H1 (cell line): ENCODE measurements at regions not wholly inside any gene's neighbourhood (a gene's known extent, or its start where the extent isn't known, plus 50 kb on each side); places are given as distances from the start of the nearest gene placed in this dataset.

ENCODE experiments used
- CTCF ChIA-PET: fragments of 300-600 bp; sonication (Branson Sonifier 250); formaldehyde crosslinking; loops from one replicate; lab custom pipeline; 2021; ENCODE audit not compliant: partially characterized antibody; lab: Charles Lee
- POLR2A ChIA-PET: fragments of 300-600 bp; sonication (Branson Sonifier 250); formaldehyde crosslinking; loops from one replicate; lab custom pipeline; 2021; ENCODE audit warnings: inconsistent platforms; ENCODE audit not compliant: partially characterized antibody; lab: Charles Lee
- DNase-seq, 2 experiments: peaks; one replicate each; pipeline versions ENCODE4 v3.0.0 to v3.0.0-alpha.2; 2010 to 2022; ENCODE audit warnings: low spot score in 2 of 2, low read depth in 1 of 2, mixed read lengths in 1 of 2
- FAIRE-seq: peaks from 2 replicates; lab custom pipeline; 2011; peaks lifted over from hg19 to GRCh38; lab: Jason Lieb, UNC
- H2AFZ ChIP-seq: 2 replicates; pipeline ENCODE4 v1.8.1; 2012; ENCODE audit warnings: low read length, inconsistent platforms
- H2AK5ac ChIP-seq: 2 replicates; pipeline ENCODE4 v1.6.1; 2013; ENCODE audit warnings: low read depth, low read length
- H2BK120ac ChIP-seq: replicated peaks from 2 replicates; pipeline ENCODE3; 2013; ENCODE audit warnings: low read depth, low read length, inconsistent platforms
- H2BK12ac ChIP-seq: 2 replicates; pipeline ENCODE4 v1.6.1; 2013; ENCODE audit warnings: low read depth, low read length
- H2BK15ac ChIP-seq: 2 replicates; pipeline ENCODE4 v1.6.1; 2013; ENCODE audit warnings: low read length
- H2BK20ac ChIP-seq: 2 replicates; pipeline ENCODE4 v1.6.1; 2013; ENCODE audit warnings: low read length
- H2BK5ac ChIP-seq: 2 replicates; pipeline ENCODE4 v1.6.1; 2013; ENCODE audit warnings: low read depth, low read length
- H3K14ac ChIP-seq: 2 replicates; pipeline ENCODE4 v1.6.1; 2013; ENCODE audit warnings: inconsistent platforms; ENCODE audit not compliant: insufficient read length
- H3K18ac ChIP-seq: 2 replicates; pipeline ENCODE4 v1.6.1; 2013; ENCODE audit warnings: low read length; ENCODE audit errors: extremely low read depth
- H3K23ac ChIP-seq: 2 replicates; pipeline ENCODE4 v1.6.1; 2013; ENCODE audit warnings: inconsistent platforms; ENCODE audit not compliant: insufficient read length
- H3K23me2 ChIP-seq: 2 replicates; pipeline ENCODE4 v1.6.1; 2013; ENCODE audit warnings: low read depth, low read length
- H3K27ac ChIP-seq: 2 replicates; pipeline ENCODE4 v1.6.1; 2011; ENCODE audit warnings: low read depth, low read length, inconsistent platforms
- H3K27me3 ChIP-seq, 4 experiments: replicated peaks in 1 of 4; 1 replicate in 1 of 4; 2 replicates in 3 of 4; pipeline versions ENCODE4 v1.6.1 to v1.8.1; 2011 to 2013; ENCODE audit warnings: low read length in 3 of 4, mild to moderate bottlenecking in 3 of 4, inconsistent platforms in 2 of 4, mixed read lengths in 2 of 4, moderate library complexity in 1 of 4; ENCODE audit not compliant: control insufficient read depth in 3 of 4, insufficient read depth in 3 of 4; ENCODE audit errors: extremely low read depth in 1 of 4
- H3K36me3 ChIP-seq, 4 experiments: 2 replicates each; pipeline versions ENCODE4 v1.6.1 to v1.8.1; 2011 to 2013; ENCODE audit warnings: mild to moderate bottlenecking in 4 of 4, low read length in 3 of 4, moderate library complexity in 2 of 4, control low read depth in 1 of 4, inconsistent platforms in 1 of 4; ENCODE audit not compliant: insufficient read depth in 4 of 4, control insufficient read depth in 2 of 4
- H3K4ac ChIP-seq: replicated peaks from 2 replicates; pipeline ENCODE3; 2013; ENCODE audit warnings: low read length, low read depth, mixed read lengths, inconsistent platforms; ENCODE audit not compliant: insufficient read length
- H3K4me1 ChIP-seq, 4 experiments: replicated peaks in 1 of 4; 1 replicate in 1 of 4; 2 replicates in 3 of 4; pipeline versions ENCODE4 v1.6.1 to v1.8.1; 2011 to 2013; ENCODE audit warnings: low read length in 3 of 4, inconsistent platforms in 2 of 4, mixed read lengths in 1 of 4; ENCODE audit not compliant: insufficient read depth in 4 of 4, control insufficient read depth in 3 of 4
- H3K4me2 ChIP-seq, 2 experiments: 2 replicates each; pipeline versions ENCODE4 v1.6.1 to v1.8.1; 2011 to 2013; ENCODE audit warnings: low read depth in 2 of 2, low read length in 2 of 2, control low read depth in 1 of 2, inconsistent platforms in 1 of 2, mild to moderate bottlenecking in 1 of 2; ENCODE audit not compliant: insufficient read depth in 1 of 2
- H3K4me3 ChIP-seq, 4 experiments: fragments of 200-600, 300-600 bp in 1 of 4; sonication (generic), shearing (Covaris generic), sonication (Bioruptor Twin) in 1 of 4; 2 replicates each; pipeline versions ENCODE4 v1.5.1 to v1.8.1; 2011 to 2016; ENCODE audit warnings: low read length in 4 of 4, low read depth in 3 of 4, control low read depth in 2 of 4, inconsistent platforms in 2 of 4, mild to moderate bottlenecking in 2 of 4, mixed read lengths in 1 of 4, moderate library complexity in 1 of 4; ENCODE audit not compliant: insufficient read depth in 2 of 4; ENCODE audit errors: extremely low read depth in 1 of 4
- H3K56ac ChIP-seq: replicated peaks from 2 replicates; pipeline ENCODE3; 2013; ENCODE audit warnings: low read depth, mild to moderate bottlenecking, mixed read lengths, low read length, inconsistent platforms; ENCODE audit not compliant: insufficient read length
- H3K79me1 ChIP-seq: 2 replicates; pipeline ENCODE4 v1.6.1; 2013; ENCODE audit warnings: low read depth, low read length, control low read depth
- H3K79me2 ChIP-seq, 2 experiments: 2 replicates each; pipeline versions ENCODE4 v1.6.1 to v1.8.1; 2012 to 2013; ENCODE audit warnings: low read length in 2 of 2, mild to moderate bottlenecking in 2 of 2, inconsistent platforms in 1 of 2; ENCODE audit not compliant: insufficient read depth in 2 of 2, control insufficient read depth in 1 of 2
- H3K9ac ChIP-seq, 4 experiments: replicated peaks in 1 of 4; 1 replicate in 1 of 4; 2 replicates in 3 of 4; pipeline versions ENCODE4 v1.6.1 to v1.8.1; 2011 to 2013; ENCODE audit warnings: low read depth in 3 of 4, low read length in 3 of 4, control low read depth in 2 of 4, mild to moderate bottlenecking in 2 of 4, moderate library complexity in 2 of 4, inconsistent platforms in 1 of 4; ENCODE audit errors: extremely low read depth in 1 of 4
- H3K9me3 ChIP-seq, 2 experiments: 2 replicates each; pipeline versions ENCODE4 v1.6.1 to v1.8.1; 2012 to 2013; ENCODE audit warnings: mild to moderate bottlenecking in 2 of 2, moderate library complexity in 2 of 2, control low read depth in 1 of 2, inconsistent platforms in 1 of 2, low read depth in 1 of 2, low read length in 1 of 2, mixed read lengths in 1 of 2; ENCODE audit not compliant: insufficient read depth in 2 of 2
- H4K20me1 ChIP-seq, 2 experiments: replicated peaks in 1 of 2; 2 replicates each; pipeline versions ENCODE3 to v1.8.1; 2011 to 2013; ENCODE audit warnings: inconsistent platforms in 2 of 2, low read length in 2 of 2, mild to moderate bottlenecking in 1 of 2; ENCODE audit not compliant: insufficient read depth in 2 of 2, control insufficient read depth in 1 of 2
- H4K5ac ChIP-seq: 2 replicates; pipeline ENCODE4 v1.6.1; 2013; ENCODE audit warnings: low read length, low read depth, mixed read lengths, inconsistent platforms; ENCODE audit not compliant: insufficient read length
- H4K8ac ChIP-seq: 2 replicates; pipeline ENCODE4 v1.8.0; 2013; ENCODE audit warnings: mild to moderate bottlenecking, moderate library complexity, low read length, inconsistent platforms; ENCODE audit not compliant: insufficient read depth; ENCODE audit errors: extremely low read depth
- H4K91ac ChIP-seq: replicated peaks from 2 replicates; pipeline ENCODE3; 2013; ENCODE audit warnings: low read length, mixed read lengths, inconsistent platforms; ENCODE audit not compliant: insufficient read length
- BRCA1 ChIP-seq: IDR thresholded peaks from 2 replicates; pipeline ENCODE4 v1.6.1; 2012; ENCODE audit warnings: low read depth, low read length, improper control_type of control experiment
- JUND ChIP-seq: IDR thresholded peaks from 2 replicates; pipeline ENCODE4 v1.6.1; 2011; ENCODE audit warnings: mild to moderate bottlenecking, improper control_type of control experiment, low read length
- KDM1A ChIP-seq: fragments of 200-600, 300-600 bp; sonication (generic); IDR thresholded peaks from 2 replicates; pipeline ENCODE4 v1.7.1; 2016; ENCODE audit warnings: mild to moderate bottlenecking, low read length, borderline replicate concordance
- SIX5 ChIP-seq: IDR thresholded peaks from 2 replicates; pipeline ENCODE4 v1.6.1; 2011; ENCODE audit warnings: mild to moderate bottlenecking, low read depth, low read length
- SP1 ChIP-seq: IDR thresholded peaks from 2 replicates; pipeline ENCODE4 v1.6.1; 2011; ENCODE audit warnings: low read depth, low read length
- SP4 ChIP-seq: IDR thresholded peaks from 2 replicates; pipeline ENCODE4 v1.6.1; 2012; ENCODE audit warnings: low read length, inconsistent platforms
- TAF7 ChIP-seq: optimal IDR thresholded peaks from 2 replicates; pipeline ENCODE3; 2011; ENCODE audit warnings: low read depth, mild to moderate bottlenecking, inconsistent platforms, low read length, moderate library complexity, borderline replicate concordance
- WGBS, 2 experiments: shearing (Covaris generic) in 1 of 2; methylation state at CpG; one replicate each; pipeline versions ENCODE4 v1.1.6 to v1.1.7; 2013 to 2015; ENCODE audit warnings: low lambda C conversion rate in 2 of 2, mixed read lengths in 2 of 2, inconsistent platforms in 1 of 2, low coverage in 1 of 2, missing lambda C conversion rate in 1 of 2; ENCODE audit not compliant: insufficient replicate concordance in 2 of 2, insufficient coverage in 1 of 2, insufficient read length in 1 of 2; ENCODE audit errors: extremely low coverage in 1 of 2, missing lambda C conversion rate in 1 of 2; 5-methylcytosine and 5-hydroxymethylcytosine counted together

DNA sequence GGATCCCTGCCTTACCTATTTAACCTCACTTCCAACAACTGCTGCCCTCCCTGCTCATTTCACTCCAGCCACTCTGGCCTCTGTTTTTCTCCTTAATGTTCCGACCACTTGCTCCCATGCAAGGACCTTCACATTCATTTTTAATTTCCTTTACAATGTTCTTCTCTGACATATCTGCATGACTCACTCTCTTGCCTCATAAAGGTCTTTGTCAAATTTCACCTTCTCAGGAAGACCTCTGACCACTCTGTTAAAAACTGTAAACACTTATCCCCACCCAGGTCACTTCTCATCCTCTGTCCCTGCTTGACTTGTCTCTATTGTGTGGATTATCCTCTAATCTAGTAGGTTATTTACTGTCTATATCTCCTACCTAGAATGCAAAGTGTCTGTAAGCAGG, 751.2 kb downstream of the BRINP1 start:
- H3K9me3 ChIP-seq, result no peaks in the 10 kb centered on the region
- no peak overlapping the region for H3K4me3 ChIP-seq
- no peaks in the 10 kb centered on the region for H3K79me1 ChIP-seq
- DNase-seq (no peak), FAIRE-seq (no peak)
- no peak overlapping the region for H2AFZ ChIP-seq
- TF ChIP-seq SP4 (no peak), SIX5 (no peak), SP1 (no peak), JUND (no peak), BRCA1 (no peak), TAF7 (no peak), KDM1A (no peak)
- H3K23ac ChIP-seq, result no peak overlapping the region
- H2BK120ac ChIP-seq, result no peak overlapping the region
- no peaks in the 10 kb centered on the region for H3K36me3 ChIP-seq
- H4K8ac ChIP-seq, result no peak overlapping the region
- no peak overlapping the region for H3K27ac ChIP-seq
- H2BK15ac ChIP-seq, result no peak overlapping the region
- ChIA-PET CTCF (no interaction called here), POLR2A (no interaction called here)
- H3K4me2 ChIP-seq, result no peak overlapping the region
- no peak overlapping the region for H3K18ac ChIP-seq
- no peak overlapping the region for H3K4ac ChIP-seq
- no peaks in the 10 kb centered on the region for H4K20me1 ChIP-seq
- H4K91ac ChIP-seq, result no peak overlapping the region
- no peaks in the 10 kb centered on the region for H3K27me3 ChIP-seq
- H2BK5ac ChIP-seq, result no peak overlapping the region
- no peak overlapping the region for H3K9ac ChIP-seq
- no peak overlapping the region for H3K14ac ChIP-seq
- no peak overlapping the region for H4K5ac ChIP-seq
- H2BK12ac ChIP-seq, result no peak overlapping the region
- no peaks in the 10 kb centered on the region for H3K79me2 ChIP-seq
- H3K4me1 ChIP-seq, result no peaks in the 10 kb centered on the region
- no peak overlapping the region for H2BK20ac ChIP-seq
- H3K23me2 ChIP-seq, result no peaks in the 10 kb centered on the region
- WGBS, 2 experiments, result 100% methylated on average over 1 of the region's 1 CpG; no CpG with 5 or more reads in 1 of the 2 experiments
- no peak overlapping the region for H3K56ac ChIP-seq
- no peak overlapping the region for H2AK5ac ChIP-seq
